SK-N-SH (cell line): ENCODE measurements at regions not wholly inside any gene's neighbourhood (a gene's known extent, or its start where the extent isn't known, plus 50 kb on each side); places are given as distances from the start of the nearest gene placed in this dataset.
"Not testable (repeated sequence)": the region's sequence is repeated elsewhere in the genome, so short reads cannot be mapped to it uniquely, and the experiment has no call there.

Source experiments
- CTCF ChIA-PET: fragments of 300-600, 350-600 bp; formaldehyde crosslinking; extraction: SDS; loops from one replicate; lab custom pipeline; 2021; lab: Yijun Ruan, JAX
- POLR2A ChIA-PET: fragments of 350-600 bp; sonication (Branson Sonifier 250); formaldehyde crosslinking; extraction: SDS; loops from one replicate; lab custom pipeline; 2020; ENCODE audit warnings: antibody characterized with exemption, inconsistent platforms; lab: Yijun Ruan, JAX
- DNase-seq: peaks from one replicate; pipeline ENCODE4 v3.0.0; 2012
- H2AFZ ChIP-seq: fragments of 200-600 bp; sonication (generic); 2 replicates; pipeline ENCODE4 v1.8.1; 2016; ENCODE audit warnings: antibody characterized with exemption, mild to moderate bottlenecking, low read depth
- H3F3A ChIP-seq: fragments of 200-600 bp; sonication (generic); replicated peaks from 2 replicates; pipeline ENCODE3; 2016; ENCODE audit warnings: antibody characterized with exemption, mild to moderate bottlenecking; ENCODE audit not compliant: insufficient read depth
- H3K27ac ChIP-seq, 2 experiments: fragments of 200-500 bp in 1 of 2; fragments of 200-600 bp in 1 of 2; sonication (Bioruptor generic) in 1 of 2; sonication (generic), shearing (Covaris generic) in 1 of 2; 2 replicates each; pipeline versions ENCODE4 v1.5.1 to v1.6.1; 2014 to 2016; ENCODE audit warnings: low read depth in 2 of 2, inconsistent platforms in 1 of 2, low read length in 1 of 2, mild to moderate bottlenecking in 1 of 2, mixed read lengths in 1 of 2
- H3K27me3 ChIP-seq: fragments of 200-600 bp; sonication (generic), shearing (Covaris generic); 2 replicates; pipeline ENCODE4 v1.6.1; 2016; ENCODE audit warnings: mixed run types; ENCODE audit not compliant: insufficient read depth
- H3K36me3 ChIP-seq, 2 experiments: fragments of 200-500 bp in 1 of 2; fragments of 200-600 bp in 1 of 2; sonication (Bioruptor generic) in 1 of 2; sonication (generic) in 1 of 2; replicated peaks in 1 of 2; 2 replicates each; pipeline versions ENCODE3 to v1.5.1; 2014 to 2016; ENCODE audit warnings: low read length in 1 of 2, mild to moderate bottlenecking in 1 of 2; ENCODE audit not compliant: insufficient read depth in 2 of 2, control insufficient read depth in 1 of 2
- H3K4me1 ChIP-seq, 2 experiments: fragments of 200-500 bp in 1 of 2; fragments of 200-600 bp in 1 of 2; sonication (Bioruptor generic) in 1 of 2; sonication (generic), shearing (Covaris generic) in 1 of 2; 2 replicates each; pipeline versions ENCODE4 v1.5.1 to v1.6.1; 2014 to 2016; ENCODE audit warnings: low read depth in 1 of 2, low read length in 1 of 2, mixed run types in 1 of 2; ENCODE audit not compliant: insufficient read depth in 2 of 2, control insufficient read depth in 1 of 2
- H3K4me2 ChIP-seq: fragments of 200-600 bp; sonication (generic), shearing (Covaris generic); 2 replicates; pipeline ENCODE4 v1.6.1; 2017; ENCODE audit warnings: mixed run types
- H3K4me3 ChIP-seq, 2 experiments: fragments of 200-500 bp in 1 of 2; fragments of 200-600 bp in 1 of 2; sonication (Bioruptor generic) in 1 of 2; sonication (generic), shearing (Covaris generic) in 1 of 2; 2 replicates each; pipeline versions ENCODE4 v1.5.1 to v1.8.1; 2014 to 2016; ENCODE audit warnings: low read depth in 2 of 2, inconsistent platforms in 1 of 2, low read length in 1 of 2, mild to moderate bottlenecking in 1 of 2, mixed read lengths in 1 of 2, moderate library complexity in 1 of 2
- H3K79me2 ChIP-seq: fragments of 200-600 bp; sonication (generic); 2 replicates; pipeline ENCODE4 v1.8.1; 2017; ENCODE audit warnings: mild to moderate bottlenecking; ENCODE audit not compliant: insufficient read depth
- H3K9ac ChIP-seq: fragments of 200-600 bp; sonication (generic); 2 replicates; pipeline ENCODE4 v1.6.1; 2017; ENCODE audit warnings: mixed run types
- H3K9me2 ChIP-seq: fragments of 200-600 bp; sonication (generic); 2 replicates; pipeline ENCODE4 v1.6.1; 2017; ENCODE audit warnings: mixed run types
- H3K9me3 ChIP-seq: fragments of 200-600 bp; sonication (generic); 2 replicates; pipeline ENCODE4 v1.6.1; 2017; ENCODE audit warnings: mixed run types, mild to moderate bottlenecking, moderate library complexity
- H4K20me1 ChIP-seq: fragments of 200-600 bp; sonication (generic); 2 replicates; pipeline ENCODE4 v1.6.1; 2017; ENCODE audit warnings: mild to moderate bottlenecking, mixed run types; ENCODE audit not compliant: insufficient read depth
- CHD2 ChIP-seq: fragments of 150-350 bp; IDR thresholded peaks from 2 replicates; pipeline ENCODE4 v1.6.1; 2018; ENCODE audit warnings: low read length; ENCODE audit not compliant: partially characterized antibody
- ELF1 ChIP-seq: IDR thresholded peaks from 2 replicates; pipeline ENCODE4 v1.4.0; 2012
- GATA2 ChIP-seq: sonication (generic); formaldehyde crosslinking; IDR thresholded peaks from 2 replicates; pipeline ENCODE4 v1.5.0; 2020; ENCODE audit warnings: mild to moderate bottlenecking, missing genetic modification reagents
- MEF2A ChIP-seq: IDR thresholded peaks from 2 replicates; pipeline ENCODE4 v1.4.0; 2012; ENCODE audit warnings: low read depth, borderline replicate concordance
- NRF1 ChIP-seq: IDR thresholded peaks from 2 replicates; pipeline ENCODE4 v1.6.1; 2012; ENCODE audit warnings: low read depth, mild to moderate bottlenecking, low read length
- PBX3 ChIP-seq: IDR thresholded peaks from 2 replicates; pipeline ENCODE4; 2012
- POLR2AphosphoS5 ChIP-seq: IDR thresholded peaks from 2 replicates; pipeline ENCODE4 v1.6.1; 2012; ENCODE audit warnings: low read depth, low read length
- RAD21 ChIP-seq: IDR thresholded peaks from 2 replicates; pipeline ENCODE4 v1.6.1; 2012; ENCODE audit warnings: mild to moderate bottlenecking, low read length
- SIN3A ChIP-seq: IDR thresholded peaks from 2 replicates; pipeline ENCODE4 v1.6.1; 2012; ENCODE audit warnings: low read depth, mild to moderate bottlenecking, low read length, moderate library complexity, borderline replicate concordance
- TAF1 ChIP-seq: IDR thresholded peaks from 2 replicates; pipeline ENCODE4 v1.6.1; 2012; ENCODE audit warnings: low read depth, mild to moderate bottlenecking, low read length, moderate library complexity, borderline replicate concordance
- TCF12 ChIP-seq: IDR thresholded peaks from 2 replicates; pipeline ENCODE4 v1.4.0; 2012
- TEAD4 ChIP-seq: IDR thresholded peaks from 2 replicates; pipeline ENCODE4 v1.4.0; 2012; ENCODE audit warnings: mild to moderate bottlenecking, borderline replicate concordance; ENCODE audit not compliant: insufficient read depth
- YY1 ChIP-seq: IDR thresholded peaks from 2 replicates; pipeline ENCODE4 v1.4.0; 2012; ENCODE audit warnings: low read depth, mild to moderate bottlenecking
- WGBS: methylation state at CpG from one replicate; pipeline ENCODE4 v1.1.6; 2017; ENCODE audit warnings: low lambda C conversion rate; 5-methylcytosine and 5-hydroxymethylcytosine counted together

DNA sequence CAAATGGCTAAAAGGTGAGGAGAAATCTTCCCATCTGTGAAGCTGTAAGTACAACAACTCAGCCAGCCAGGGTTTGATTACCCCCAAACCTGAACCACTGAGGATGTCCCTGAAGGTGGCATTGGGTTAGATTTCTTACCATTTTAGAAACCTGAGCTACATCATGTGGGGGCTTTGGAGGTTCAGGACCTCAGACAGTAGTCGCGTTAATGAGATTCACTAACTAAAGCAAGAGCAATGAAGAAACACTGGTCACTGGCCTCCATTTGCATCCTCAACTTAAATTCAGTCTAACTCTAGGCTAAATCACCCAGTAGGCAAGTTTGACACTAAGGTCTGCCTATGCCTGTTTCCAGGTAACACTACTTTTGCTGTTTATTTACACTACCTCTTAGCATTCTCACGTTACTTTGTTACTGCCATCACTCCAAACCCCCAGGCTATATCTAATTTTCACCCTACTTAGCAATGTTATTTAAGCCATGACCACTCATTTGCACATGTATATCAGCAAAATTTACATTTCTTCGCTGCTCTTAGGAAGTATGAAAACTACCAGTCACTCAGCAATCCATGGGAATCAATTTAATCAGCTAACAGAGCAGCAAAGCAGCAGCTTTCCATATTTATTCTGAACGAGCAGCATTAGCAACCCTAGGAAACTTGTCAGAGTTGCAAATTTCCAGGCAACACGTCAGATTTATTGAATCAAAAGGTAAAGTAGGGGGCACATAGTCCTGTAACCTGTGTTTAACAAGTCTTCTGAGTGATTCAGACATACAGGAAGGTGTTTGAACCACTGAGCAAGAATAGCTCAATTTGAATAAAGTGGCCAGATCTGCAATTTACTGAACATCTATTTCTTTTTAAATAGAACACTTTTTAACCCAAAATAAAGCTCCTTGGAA lies 788.4 kb upstream of the SORCS1 start:
- POLR2A ChIA-PET: no interaction called here
- Histone ChIP-seq H4K20me1 (no peaks in the 10 kb centered on the region), H3K9me3 (no peaks in the 10 kb centered on the region), H3K36me3 (no peaks in the 10 kb centered on the region), H3K4me3 (no peak overlapping the region), H3K9me2 (no peaks in the 10 kb centered on the region), H3F3A (no peaks in the 10 kb centered on the region), H3K27ac (no peak overlapping the region), H3K4me2 (no peak overlapping the region), H3K27me3 (no peaks in the 10 kb centered on the region), H3K9ac (no peak overlapping the region), H3K4me1 (no peaks in the 10 kb centered on the region), H3K79me2 (no peaks in the 10 kb centered on the region), H2AFZ (no peak overlapping the region)
- 41% methylated on average over 6 of the region's 6 CpGs for WGBS
- TF ChIP-seq TEAD4 (no peak), YY1 (no peak)
- no peak for DNase-seq
- CTCF ChIA-PET: interaction anchor here (0.6 kb wide), 1 partner anchor 1530 kb away, joined by 3 read pairs; no protein-coding TSS in a partner anchor

GRCh38 chr10:107950411-107951062 lies 786.0 kb upstream of the SORCS1 start:
- H4K20me1 ChIP-seq, H3K4me1 ChIP-seq, H3K9me3 ChIP-seq, POLR2A ChIA-PET, H3K4me2 ChIP-seq, CTCF ChIA-PET, H3K9ac ChIP-seq, H3K9me2 ChIP-seq, H3F3A ChIP-seq, H2AFZ ChIP-seq, H3K27me3 ChIP-seq, H3K4me3 ChIP-seq, H3K27ac ChIP-seq, H3K36me3 ChIP-seq, H3K79me2 ChIP-seq, DNase-seq: not testable (repeated sequence)
- 70% methylated on average over 22 of the region's 33 CpGs for WGBS

DNA sequence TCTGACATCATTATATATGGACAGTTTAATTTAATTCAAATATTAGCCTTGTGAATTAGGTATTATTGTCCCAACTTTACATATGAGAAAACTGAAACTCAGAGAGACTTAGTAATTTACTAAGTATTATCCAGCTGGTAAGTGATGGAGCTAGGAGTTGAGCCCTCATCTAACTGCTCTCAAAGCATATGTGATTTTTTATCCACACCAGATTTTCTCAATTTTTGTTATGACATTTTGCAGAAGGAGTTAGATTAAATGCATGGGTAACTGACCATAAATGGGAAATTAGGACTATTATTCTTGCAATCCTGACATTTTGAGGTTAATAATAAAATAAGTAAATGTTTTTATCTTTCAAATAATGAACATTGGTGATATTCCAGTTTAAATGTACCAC lies 778.3 kb upstream of the SORCS1 start:
- H3K27ac ChIP-seq: no peak overlapping the region
- no peak overlapping the region for H3K4me3 ChIP-seq
- no peaks in the 10 kb centered on the region for H3K79me2 ChIP-seq
- H3K9ac ChIP-seq: no peak overlapping the region
- no peaks in the 10 kb centered on the region for H3K9me3 ChIP-seq
- no peak for TF ChIP-seq TCF12
- TF ChIP-seq GATA2 (CRISPR knock-in tag): no peak
- TF ChIP-seq NRF1: no peak
- no peak for TF ChIP-seq SIN3A
- no peak for TF ChIP-seq CHD2
- no peak for TF ChIP-seq PBX3
- TF ChIP-seq TAF1: no peak
- no peak for TF ChIP-seq TEAD4
- no peak for TF ChIP-seq POLR2AphosphoS5
- no peak for TF ChIP-seq RAD21
- TF ChIP-seq MEF2A: no peak
- no peak for TF ChIP-seq ELF1
- DNase-seq: no peak
- H3K27me3 ChIP-seq: no peaks in the 10 kb centered on the region
- no peaks in the 10 kb centered on the region for H3F3A ChIP-seq
- no peaks in the 10 kb centered on the region for H3K9me2 ChIP-seq
- H2AFZ ChIP-seq: no peak overlapping the region
- H3K4me2 ChIP-seq: no peak overlapping the region
- H3K36me3 ChIP-seq: no peaks in the 10 kb centered on the region
- ChIA-PET POLR2A (no interaction called here), CTCF (no interaction called here)
- no peaks in the 10 kb centered on the region for H3K4me1 ChIP-seq
- no peaks in the 10 kb centered on the region for H4K20me1 ChIP-seq
